ENCODE measurements at regions not wholly inside any gene's neighbourhood (a gene's known extent, or its start where the extent isn't known, plus 50 kb on each side); places are given as distances from the start of the nearest gene placed in this dataset.
"Not testable (repeated sequence)": the region's sequence is repeated elsewhere in the genome, so short reads cannot be mapped to it uniquely, and the experiment has no call there.

DNA sequence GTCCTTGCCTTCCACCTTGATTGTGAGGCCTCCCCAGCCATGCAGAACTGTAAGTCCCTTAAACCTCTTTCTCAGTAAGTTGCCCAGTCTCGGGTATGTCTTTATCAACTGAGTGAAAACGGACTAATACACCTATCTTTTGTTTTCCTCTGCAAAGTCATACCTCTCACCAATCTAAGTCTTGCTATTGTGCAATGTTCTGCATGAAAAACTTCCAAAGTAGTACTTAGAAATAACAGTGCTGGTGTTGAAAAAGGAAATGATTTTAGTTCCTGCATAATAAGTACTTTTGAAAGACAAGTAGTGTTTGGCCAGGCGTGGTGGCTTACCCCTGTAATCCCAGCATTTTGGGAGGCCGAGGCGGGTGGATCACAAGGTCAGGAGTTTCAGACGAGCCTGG is 573.5 kb downstream of the ANKRD50 start:
- DNase-seq: no peak

DNA sequence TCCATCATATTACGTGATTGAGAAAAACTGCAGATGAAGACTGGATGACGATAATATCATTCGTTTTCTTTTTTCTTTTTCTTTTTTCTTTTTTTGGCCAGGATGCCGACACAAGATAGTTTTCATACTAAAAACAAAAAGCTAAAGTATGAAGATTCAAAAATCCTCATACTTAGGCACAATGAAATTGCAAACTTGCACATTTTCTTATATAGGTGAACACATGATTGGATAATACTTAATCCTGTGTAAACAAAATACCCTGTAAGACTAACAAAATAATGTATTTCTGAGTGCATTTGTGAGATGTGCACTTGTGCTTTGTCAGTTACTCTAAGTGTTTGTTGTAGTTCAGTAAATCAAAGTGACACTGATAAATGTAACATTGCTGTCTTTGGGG is 568.9 kb downstream of the ANKRD50 start:
- no peak for DNase-seq

DNA sequence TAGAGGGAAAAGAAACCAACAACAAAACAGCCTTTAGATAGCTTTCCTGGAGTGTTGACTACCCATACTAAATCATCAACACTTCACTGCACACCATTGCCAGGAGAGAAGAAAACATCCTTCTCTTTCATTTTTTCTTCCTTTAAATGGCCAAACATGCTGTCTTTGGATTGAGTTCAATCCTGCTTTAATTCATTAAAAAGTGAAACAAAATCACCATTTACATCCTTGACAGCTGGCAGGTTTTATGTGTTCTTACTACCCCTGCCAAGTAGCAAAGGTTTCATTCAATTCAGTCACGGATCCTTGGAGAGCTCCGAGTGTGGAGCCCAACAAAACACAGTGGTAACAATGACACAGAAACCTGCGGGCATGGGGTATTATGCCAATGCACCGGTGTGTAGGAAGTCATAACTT is 568.3 kb downstream of the ANKRD50 start:
- no peak for DNase-seq

DNA sequence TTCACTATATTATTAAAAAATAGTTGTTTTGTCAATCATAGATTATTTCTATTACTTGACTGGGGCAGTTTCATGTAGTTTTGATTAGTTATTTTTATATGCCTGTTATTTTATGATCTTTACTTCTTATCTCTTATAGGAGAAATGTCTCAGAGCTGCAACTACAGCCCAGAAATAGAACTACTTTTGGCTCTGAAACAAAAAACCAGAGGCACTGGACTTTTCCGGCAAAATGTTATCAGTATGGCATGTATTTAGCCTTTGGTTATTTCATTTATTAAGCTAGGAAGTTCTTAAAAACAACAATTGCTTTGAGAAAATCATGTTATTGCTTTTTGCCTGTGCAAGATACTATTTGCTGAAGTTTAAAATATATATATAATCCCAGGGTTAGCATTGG is 566.5 kb downstream of the ANKRD50 start:
- no peak for DNase-seq

DNA sequence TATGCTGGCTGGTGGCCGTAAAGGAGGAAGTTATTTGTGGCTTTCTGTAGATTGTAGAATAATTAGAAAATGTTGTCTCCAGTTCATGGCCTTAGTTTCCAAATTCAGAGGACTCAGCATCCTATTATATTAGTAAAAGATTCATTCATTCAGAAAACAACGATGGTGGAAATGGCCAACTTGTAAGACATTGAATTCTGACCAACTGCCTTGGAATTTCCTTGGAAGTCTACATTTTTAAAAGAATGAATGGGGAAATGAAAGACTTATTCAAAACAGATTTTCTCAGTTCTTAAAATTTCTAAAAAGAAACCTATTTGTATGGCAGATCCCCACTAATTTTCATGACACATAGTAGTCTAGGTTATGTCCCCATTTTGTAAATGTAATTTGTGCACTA is 561.5 kb downstream of the ANKRD50 start:
- DNase-seq: no peak

DNA sequence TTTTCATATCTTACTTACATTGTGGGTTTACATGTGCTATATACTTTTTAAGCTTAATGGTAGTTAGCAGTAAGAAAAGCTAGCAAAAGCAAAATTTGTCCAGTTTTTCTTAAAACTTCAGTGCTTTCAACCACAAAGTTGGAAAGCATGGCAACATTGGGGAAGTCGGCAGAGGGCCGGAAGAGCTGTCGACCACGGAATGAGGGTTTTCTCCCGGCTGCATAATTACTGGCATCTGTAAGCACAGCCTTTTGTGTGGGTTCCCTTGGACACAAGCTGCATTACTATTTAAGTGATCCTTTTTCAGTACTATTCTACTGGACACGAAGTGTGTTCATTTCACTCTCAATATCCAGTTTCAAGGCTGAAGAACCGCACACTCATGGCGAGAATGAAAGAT is 560.4 kb downstream of the ANKRD50 start:
- no peak for DNase-seq

DNA sequence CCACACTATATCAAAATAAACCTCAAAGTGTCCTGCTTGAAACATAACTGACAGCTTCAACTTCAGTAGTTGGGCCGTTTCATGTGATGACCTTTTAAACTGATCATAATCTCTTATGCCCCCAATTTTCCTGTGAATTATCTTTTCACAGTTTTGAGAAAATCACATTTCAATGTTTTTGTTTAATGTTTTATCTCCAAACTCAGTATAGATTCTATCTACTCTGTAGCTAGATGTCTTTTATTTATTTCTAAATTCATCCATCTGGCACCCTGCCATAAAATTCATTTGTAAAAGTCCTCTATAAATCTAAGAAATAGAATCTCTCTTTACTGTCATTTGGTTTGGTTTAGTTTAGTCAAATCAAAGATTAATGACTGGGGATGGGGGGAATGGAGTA is 557.3 kb downstream of the ANKRD50 start:
- no peak for DNase-seq

DNA sequence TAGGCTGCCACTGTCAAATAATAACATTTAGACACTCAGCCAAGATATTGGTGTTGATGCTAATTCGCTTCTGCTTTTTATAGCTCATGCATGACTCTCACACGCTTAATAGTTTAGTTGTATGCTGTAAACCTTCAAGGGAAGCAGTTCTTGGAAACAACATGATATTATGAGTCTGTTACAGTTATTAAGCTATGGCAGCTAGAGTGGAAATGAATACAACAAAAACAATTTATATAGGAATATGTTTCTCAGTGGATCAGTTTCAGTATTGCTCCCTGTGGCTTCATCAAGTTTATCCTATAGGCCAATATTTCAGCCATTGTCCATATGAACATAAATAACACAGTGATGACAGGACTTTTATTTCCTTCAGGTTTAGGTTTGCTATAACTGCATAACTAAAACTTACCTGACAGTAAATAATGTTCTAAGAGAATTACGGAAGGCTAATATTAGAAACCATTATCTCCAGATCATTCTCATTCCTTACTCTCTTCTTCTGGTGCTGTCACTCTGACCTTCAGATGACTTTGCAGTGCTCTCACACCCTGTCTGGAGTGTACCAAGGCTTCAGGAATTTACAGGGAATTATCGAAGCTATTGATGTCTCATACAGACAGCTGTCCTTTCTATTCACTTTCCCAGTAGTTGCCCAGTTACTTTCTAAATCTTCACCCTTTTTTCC is 555.0 kb downstream of the ANKRD50 start:
- no peak for DNase-seq

DNA sequence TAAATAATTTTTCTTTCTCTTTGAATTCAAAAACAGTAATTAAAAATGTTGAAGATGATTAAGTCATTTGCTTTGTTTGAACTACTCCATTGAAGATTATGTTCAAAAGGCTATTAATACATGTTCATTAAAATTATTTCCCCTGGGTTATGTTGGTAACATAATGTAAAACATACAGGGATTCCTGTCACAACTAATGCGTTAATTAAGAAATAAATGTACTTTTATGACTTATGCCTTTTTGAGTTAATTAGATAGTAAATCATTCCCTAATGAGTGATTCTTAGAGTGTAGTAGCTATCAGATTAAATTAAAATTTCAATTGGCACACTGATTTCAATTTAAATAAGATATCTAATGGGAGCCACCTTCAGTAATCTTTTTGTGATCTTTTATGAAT is 549.1 kb downstream of the ANKRD50 start:
- no peak for DNase-seq

DNA sequence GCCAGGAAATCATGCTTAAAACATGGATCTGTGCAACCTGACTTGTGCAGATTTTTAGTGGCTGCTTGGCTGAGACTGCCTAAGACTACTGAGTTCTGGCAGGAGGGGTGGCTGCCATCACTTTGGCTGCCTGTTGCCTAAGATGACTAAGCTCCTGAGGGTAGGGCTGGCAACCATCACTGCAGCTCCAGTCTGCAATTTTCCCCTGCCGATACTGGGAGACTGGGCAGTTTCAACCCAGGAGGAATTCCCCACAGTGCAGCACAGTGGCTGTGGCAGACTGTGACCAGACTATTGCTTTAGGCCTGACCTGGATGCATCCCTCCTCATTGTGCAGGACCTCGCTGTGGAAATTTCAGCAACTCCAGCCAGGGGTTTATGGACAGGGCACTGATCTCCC is 544.9 kb downstream of the ANKRD50 start:
- DNase-seq: no peak

DNA sequence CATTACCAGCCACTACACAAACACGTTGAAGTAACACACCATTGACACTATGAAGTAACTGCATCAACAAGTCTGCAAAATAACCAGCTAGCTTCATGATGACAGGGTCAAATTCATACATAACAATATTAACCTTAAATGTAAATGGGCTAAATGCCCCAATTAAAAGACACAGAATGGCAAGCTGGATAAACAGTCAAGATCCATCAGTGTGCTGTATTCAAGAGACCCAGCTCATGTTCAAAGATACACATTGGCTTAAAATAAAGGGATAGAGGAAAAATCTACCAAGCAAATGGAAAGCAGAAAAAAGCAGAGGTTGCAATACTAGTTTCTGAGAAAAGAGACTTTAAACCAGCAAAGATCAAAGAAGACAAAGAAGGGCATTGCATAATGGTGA is 543.0 kb downstream of the ANKRD50 start:
- not testable (repeated sequence) for DNase-seq

DNA sequence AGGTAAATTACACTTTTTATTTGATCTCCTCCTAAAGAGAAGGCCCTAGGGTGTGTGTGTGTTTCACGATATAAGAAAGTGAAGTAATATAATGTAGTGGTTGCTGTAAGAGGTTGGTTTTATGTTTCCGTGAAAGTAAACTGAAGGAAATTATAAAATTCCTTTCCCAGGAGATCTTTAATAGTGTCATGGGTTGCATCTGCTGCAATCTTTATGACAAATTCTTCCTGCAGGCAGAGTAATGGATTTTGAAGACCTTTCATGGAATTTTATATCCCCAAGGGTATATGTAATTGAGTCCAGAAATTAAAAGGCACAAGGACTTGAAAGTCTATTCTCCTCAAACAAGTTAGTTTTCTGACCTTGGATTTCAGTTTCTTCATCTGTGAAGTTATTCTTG is 538.6 kb downstream of the ANKRD50 start:
- no peak for DNase-seq

DNA sequence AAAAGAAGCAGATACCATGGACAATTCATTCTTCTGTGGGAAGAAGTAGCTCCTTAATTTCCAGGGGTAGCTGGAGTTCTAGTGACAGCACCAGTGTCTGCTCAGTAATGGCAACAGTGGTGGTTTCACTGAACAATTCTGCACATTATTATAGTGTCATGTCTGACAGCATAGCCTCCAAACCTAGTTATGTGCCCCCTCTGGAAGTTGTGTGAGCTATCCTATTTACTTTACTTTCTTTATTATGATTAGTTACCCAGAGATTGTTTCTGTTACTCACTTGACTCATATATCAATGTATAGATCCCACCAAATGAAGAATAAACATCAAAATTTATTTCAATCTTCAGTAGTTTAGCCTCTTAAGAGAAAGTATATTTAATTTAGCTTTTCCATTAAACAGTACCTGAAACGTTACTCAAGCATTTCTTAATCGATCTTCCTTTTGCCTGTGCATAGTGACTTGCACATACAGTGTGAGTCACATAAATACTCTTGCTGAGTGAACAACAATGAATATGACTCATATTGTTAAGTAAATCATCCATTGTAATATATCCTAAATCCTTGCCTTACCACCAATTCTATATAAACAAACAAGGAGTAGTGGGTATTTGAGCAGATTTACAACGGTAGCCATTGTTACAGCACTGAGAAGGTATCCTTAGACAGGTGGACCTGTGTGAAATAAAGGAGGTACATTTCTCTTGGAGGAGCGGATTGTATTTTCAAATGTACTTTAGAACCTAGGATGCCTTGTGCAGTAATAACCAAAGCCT is 534.7 kb downstream of the ANKRD50 start:
- DNase-seq: no peak

DNA sequence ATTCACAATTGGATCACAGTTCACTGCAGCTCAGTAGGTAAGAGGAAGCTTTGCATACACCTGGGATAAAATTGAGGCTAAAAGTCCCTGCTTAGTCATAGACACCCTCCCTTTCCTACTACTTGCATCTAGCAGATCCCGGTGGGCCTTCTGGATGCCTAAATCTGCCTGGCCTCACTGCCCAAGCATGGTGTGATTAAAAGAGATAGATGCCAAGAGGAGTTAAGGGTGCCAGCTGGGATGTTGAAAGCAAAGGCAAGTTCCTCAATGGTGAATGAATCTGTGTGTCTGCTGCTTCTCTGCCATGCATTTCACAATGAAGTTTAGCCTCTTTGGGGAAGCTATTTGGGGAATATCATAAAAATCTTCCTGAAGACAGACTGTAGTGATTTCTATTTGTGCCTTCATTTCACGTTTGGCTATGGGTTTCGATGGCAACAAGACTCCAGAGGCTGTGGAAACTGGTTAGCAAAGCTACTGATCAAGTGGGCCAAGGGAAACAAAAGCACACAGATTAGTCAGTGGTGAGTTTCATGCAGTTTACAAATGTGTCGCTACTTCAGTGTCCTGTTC is 534.0 kb downstream of the ANKRD50 start:
- no peak for DNase-seq

DNA sequence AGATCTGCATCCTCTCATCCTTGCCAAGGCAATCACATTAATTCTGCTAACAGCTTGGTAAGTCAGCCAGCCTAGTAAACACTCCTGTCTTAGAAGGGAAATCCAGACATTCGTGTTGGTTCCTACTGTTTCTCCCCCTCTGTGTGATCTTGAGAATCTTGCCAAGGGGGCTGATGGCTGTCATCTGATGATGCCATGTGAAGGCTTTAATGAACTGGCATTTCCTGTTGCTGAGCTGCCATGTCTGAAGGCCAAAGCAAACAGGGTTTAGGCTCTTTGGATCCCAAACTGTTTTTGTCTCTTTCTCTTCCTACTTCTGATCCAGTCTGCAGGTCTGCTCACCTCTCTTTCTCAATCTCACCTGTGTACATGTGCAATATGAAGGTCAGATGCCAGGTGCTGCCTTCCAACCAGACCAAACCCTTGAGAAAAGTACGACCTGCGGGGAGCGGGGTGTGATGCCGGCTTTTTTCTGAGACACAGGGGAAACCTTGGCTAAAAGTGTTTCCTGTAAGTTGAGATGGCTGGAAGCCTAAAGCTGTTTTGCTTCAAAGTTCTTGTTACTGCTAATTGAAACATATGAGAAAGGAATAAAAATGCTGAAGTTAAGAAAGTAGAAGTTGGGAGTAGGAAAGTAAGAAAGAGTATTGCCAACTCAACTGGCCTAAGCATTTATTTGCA is 532.9 kb downstream of the ANKRD50 start:
- DNase-seq: no peak

DNA sequence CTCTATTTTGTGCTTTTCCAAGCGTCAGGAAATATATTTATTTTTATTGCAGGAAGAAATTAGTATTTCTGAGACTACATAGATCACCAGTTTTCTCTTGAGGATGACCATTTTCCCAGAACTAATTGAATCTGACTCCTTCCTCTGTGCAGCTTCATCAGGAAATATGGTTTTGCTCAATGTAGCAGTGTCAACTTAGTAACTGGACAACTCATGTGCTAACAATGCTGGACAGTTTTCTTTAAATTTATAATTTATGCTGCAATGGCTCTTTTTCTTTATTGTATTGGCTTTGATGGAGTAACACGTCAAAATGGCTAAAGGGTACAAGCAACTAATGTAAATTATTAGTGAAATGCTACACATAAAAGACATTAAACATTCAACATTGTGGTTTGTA is 531.5 kb downstream of the ANKRD50 start:
- DNase-seq: no peak

DNA sequence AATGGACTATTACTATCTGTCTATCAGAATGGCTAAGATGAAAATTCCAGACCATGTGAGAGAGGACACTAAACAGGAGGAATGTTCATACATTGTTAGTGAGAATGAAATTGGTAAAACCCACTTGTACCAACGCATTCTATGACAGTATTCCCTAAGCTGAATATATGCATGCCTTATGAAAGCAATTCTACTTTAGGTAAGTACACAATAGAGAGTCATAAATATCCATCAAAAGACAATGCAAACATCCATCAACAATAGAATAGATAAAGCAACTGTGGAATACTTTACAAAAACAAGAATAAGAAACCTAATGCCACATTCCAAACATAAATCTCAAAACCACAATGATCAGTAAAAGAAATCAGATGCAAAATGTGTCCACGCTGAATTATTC is 529.3 kb downstream of the ANKRD50 start:
- DNase-seq: no peak

DNA sequence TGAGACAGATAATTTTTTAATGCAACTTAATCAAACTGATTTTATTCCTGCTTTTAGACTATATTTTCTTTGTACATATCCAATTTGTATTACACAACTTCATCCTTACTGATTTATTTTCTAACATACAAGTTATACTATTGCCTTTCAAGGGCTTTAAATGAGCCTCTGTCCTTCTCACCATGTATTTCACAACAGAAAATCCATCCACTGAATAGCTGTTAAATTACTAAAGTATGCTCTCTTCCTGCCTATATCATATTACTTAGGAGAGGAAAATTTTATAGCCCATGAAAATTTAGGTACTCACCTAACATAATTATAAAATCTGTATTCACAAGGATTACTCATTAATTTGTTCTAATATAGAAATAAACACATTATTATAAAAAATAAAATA is 528.6 kb downstream of the ANKRD50 start:
- no peak for DNase-seq

DNA sequence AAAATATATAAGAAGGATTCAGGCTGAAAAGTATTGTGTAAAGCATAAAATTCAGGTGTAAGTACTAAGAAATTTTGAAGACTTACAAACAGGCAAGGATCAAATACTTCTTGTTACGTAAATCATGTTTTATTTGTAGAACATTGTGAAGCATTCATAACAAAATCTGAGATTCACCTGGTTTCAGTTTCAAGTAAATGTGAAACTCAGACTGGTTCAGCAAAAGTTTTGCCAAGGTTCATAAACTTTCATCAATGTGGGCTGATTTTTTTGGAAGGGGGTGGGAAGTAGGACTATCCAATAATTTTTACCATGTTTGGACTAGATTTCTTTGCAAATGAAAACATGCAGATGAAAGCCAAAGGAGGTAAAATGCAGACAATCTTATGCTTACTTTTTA is 527.7 kb downstream of the ANKRD50 start:
- no peak for DNase-seq

DNA sequence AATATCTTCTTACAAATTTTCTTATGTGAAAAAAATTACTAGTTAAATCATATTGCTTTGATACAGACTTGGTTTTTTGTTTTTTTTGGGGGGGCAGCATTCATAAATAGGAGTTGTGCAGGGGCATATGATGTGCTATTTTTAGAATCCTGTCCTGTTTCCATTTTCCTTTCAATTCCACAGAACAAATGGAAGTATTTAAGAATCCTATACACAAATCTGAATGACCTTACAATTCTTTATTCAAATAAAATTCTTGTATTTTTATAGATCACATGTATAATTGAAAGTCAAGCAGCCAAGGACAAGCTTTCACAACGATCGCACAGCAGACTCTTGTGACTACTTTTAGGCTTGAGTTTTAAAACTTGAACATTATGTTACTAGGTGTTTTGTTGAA is 523.9 kb downstream of the ANKRD50 start:
- no peak for DNase-seq

DNA sequence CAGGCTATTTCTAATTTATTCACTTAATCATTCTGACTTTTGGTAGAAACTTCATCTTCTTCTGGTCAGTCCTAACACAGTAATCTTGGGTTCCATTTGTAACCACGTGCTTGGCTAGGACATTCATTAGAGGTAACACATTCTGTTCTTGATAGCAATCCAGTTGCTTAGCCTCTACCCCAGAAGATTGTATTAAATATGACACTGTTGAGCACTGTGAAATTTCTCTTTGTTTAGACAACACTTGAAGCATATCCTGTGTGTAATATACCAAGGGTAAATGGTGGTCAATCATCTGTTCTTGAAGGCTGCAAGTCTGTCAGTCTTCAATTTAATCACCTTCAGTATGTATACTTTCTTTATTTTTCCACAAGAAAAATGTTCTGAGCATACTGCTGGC is 523.0 kb downstream of the ANKRD50 start:
- no peak for DNase-seq

DNA sequence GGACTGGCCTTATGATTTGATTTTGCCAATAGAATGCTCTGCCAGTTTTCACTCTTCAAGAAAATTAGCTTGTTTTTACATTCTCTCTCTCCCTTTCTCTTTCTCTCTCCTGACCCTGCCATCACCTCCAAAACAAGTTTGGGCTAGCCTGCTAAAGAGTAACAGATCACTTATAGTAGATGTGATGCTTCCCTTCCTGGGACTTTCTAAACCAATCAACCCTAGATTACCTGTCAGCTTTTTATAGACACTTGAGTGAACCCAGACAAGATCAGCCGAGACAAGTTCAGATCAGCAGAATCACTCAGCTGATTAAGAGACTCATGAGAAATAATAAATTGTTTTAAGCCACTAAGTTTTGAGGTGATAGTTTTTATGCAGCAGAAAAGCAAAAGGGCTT is 521.2 kb downstream of the ANKRD50 start:
- no peak for DNase-seq

DNA sequence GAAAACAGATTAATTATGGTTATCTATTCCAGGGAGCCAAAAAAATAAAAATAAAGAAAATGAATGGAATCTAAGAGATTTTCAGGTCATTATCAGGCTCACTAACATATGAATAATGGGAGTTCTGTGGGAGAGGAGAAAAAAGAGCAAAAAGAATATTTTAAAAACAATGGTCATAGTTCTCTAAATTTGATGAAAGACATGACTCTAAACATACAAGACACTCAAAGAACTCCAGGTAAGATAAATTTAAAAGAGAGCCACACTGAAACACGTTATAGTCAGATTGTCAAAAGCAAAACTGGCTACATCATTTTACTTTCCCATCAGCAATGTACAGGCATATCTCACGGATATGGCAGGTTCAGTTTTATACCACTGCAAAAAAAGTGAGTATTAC is 520.0 kb downstream of the ANKRD50 start:
- no peak for DNase-seq

DNA sequence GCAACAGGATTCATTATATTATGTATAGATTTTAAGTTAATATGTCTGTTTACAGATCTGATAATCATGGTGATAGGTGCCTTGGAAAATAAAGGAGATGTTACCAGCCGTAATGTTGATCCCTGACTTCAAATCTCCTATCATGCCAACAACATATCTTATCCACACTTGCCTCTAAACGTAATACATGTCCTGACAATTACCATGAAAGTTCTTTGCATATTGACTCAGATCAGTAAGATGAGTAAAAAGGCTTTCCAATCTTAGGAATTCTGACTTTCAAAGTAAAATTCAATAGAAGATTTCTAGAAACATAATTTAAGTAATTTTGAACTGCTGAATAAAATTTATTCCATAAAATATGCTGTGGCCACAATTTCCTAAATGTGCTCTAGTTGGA is 513.3 kb downstream of the ANKRD50 start:
- no peak for DNase-seq
